ENCODE measurements at regions not wholly inside any gene's neighbourhood (a gene's known extent, or its start where the extent isn't known, plus 50 kb on each side); places are given as distances from the start of the nearest gene placed in this dataset.

GRCh38 chr18:75874401-75875089 lies 447.0 kb upstream of the SMIM21 start:
- no peak for TF ChIP-seq EP300 (IDR thresholded peaks at IDR 0.05)
- TF ChIP-seq, protein P1, sequence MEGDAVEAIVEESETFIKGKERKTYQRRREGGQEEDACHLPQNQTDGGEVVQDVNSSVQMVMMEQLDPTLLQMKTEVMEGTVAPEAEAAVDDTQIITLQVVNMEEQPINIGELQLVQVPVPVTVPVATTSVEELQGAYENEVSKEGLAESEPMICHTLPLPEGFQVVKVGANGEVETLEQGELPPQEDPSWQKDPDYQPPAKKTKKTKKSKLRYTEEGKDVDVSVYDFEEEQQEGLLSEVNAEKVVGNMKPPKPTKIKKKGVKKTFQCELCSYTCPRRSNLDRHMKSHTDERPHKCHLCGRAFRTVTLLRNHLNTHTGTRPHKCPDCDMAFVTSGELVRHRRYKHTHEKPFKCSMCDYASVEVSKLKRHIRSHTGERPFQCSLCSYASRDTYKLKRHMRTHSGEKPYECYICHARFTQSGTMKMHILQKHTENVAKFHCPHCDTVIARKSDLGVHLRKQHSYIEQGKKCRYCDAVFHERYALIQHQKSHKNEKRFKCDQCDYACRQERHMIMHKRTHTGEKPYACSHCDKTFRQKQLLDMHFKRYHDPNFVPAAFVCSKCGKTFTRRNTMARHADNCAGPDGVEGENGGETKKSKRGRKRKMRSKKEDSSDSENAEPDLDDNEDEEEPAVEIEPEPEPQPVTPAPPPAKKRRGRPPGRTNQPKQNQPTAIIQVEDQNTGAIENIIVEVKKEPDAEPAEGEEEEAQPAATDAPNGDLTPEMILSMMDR (IDR thresholded peaks at IDR 0.05), result no peak
- no peak for TF ChIP-seq POLR2A (IDR thresholded peaks at IDR 0.05; ENCODE audit: low read depth)
